ENCODE measurements at regions not wholly inside any gene's neighbourhood (a gene's known extent, or its start where the extent isn't known, plus 50 kb on each side); places are given as distances from the start of the nearest gene placed in this dataset.

DNA sequence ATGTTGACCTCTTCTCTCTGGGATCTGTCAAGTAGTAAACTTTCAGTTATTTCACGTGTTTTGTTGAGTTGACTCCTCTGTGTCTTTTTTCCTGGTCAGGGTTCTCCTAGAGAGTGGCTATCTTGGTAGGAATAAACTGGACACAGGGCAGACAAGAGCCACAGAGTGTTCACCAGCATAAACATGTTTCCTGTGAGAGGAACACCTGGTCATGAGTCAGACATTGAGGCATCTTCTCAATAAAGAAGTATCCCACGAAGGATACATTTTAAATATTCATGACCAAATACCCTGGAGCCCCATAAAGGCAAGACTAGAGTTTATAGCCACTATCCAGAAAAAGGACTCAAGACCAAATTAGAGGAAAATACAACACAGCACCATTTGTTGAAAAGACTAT, 269.7 kb upstream of the ZNF521 start:
- TF ChIP-seq, protein P1, sequence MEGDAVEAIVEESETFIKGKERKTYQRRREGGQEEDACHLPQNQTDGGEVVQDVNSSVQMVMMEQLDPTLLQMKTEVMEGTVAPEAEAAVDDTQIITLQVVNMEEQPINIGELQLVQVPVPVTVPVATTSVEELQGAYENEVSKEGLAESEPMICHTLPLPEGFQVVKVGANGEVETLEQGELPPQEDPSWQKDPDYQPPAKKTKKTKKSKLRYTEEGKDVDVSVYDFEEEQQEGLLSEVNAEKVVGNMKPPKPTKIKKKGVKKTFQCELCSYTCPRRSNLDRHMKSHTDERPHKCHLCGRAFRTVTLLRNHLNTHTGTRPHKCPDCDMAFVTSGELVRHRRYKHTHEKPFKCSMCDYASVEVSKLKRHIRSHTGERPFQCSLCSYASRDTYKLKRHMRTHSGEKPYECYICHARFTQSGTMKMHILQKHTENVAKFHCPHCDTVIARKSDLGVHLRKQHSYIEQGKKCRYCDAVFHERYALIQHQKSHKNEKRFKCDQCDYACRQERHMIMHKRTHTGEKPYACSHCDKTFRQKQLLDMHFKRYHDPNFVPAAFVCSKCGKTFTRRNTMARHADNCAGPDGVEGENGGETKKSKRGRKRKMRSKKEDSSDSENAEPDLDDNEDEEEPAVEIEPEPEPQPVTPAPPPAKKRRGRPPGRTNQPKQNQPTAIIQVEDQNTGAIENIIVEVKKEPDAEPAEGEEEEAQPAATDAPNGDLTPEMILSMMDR (conservative IDR thresholded peaks at IDR 0.05; ENCODE audit: low read depth, low read length) = no peak
- TF ChIP-seq EZH2 (IDR thresholded peaks at IDR 0.05; ENCODE audit: borderline replicate concordance, low read depth, low read length, poor library complexity, severe bottlenecking) = no peak

All from A673 (cell line).